Spleen (tissue), 11 donors: ENCODE measurements at regions not wholly inside any gene's neighbourhood (a gene's known extent, or its start where the extent isn't known, plus 50 kb on each side); places are given as distances from the start of the nearest gene placed in this dataset.

Experiments used
- DNase-seq: peaks from one replicate; pipeline ENCODE4 v3.0.0-alpha.2; 2020
- H3K27ac ChIP-seq, 8 donors: fragments of 200-600 bp; sonication (generic) in 7 of 8; 1 replicate in 4 of 8; 2 replicates in 4 of 8; pipeline versions ENCODE4 v1.5.0 to v1.8.0; 2016 to 2021; ENCODE audit warnings: inconsistent platforms in 4 of 8, mild to moderate bottlenecking in 4 of 8, moderate library complexity in 1 of 8
- H3K27me3 ChIP-seq, 7 donors: fragments of 200-600 bp; sonication (generic) in 6 of 7; replicated peaks in 1 of 7; 1 replicate in 4 of 7; 2 replicates in 3 of 7; pipeline versions ENCODE4 v1.5.0 to v1.8.0; 2016 to 2021; ENCODE audit warnings: inconsistent platforms in 3 of 7, mild to moderate bottlenecking in 1 of 7
- H3K36me3 ChIP-seq, 6 donors: fragments of 200-600 bp; sonication (generic) in 5 of 6; 1 replicate in 4 of 6; 2 replicates in 2 of 6; pipeline versions ENCODE4 v1.5.0 to v1.8.0; 2016 to 2021; ENCODE audit warnings: inconsistent platforms in 2 of 6
- H3K4me1 ChIP-seq, 6 donors: fragments of 200-600 bp; sonication (generic) in 5 of 6; 1 replicate in 3 of 6; 2 replicates in 3 of 6; pipeline versions ENCODE4 v1.5.0 to v1.8.0; 2016 to 2021; ENCODE audit warnings: inconsistent platforms in 3 of 6
- H3K4me3 ChIP-seq, 8 donors: fragments of 200-600 bp; sonication (generic) in 7 of 8; 1 replicate in 4 of 8; 2 replicates in 4 of 8; pipeline versions ENCODE4 v1.5.0 to v1.8.0; 2016 to 2021; ENCODE audit warnings: inconsistent platforms in 4 of 8, mild to moderate bottlenecking in 4 of 8, moderate library complexity in 2 of 8
- H3K9me3 ChIP-seq, 8 donors: fragments of 200-600 bp; sonication (generic) in 7 of 8; 1 replicate in 4 of 8; 2 replicates in 4 of 8; pipeline versions ENCODE4 v1.5.0 to v1.8.0; 2016 to 2021; ENCODE audit warnings: inconsistent platforms in 4 of 8
- POLR2A ChIP-seq, 3 donors: fragments of 450-650 bp; IDR thresholded peaks; one replicate each; pipeline ENCODE4 v1.5.1; 2017; ENCODE audit warnings: antibody characterized with exemption in 3 of 3, mild to moderate bottlenecking in 1 of 3
- POLR2AphosphoS5 ChIP-seq, 3 donors: sonication (generic); formaldehyde crosslinking; IDR thresholded peaks; one replicate each; pipeline ENCODE4 v1.5.1; 2017; ENCODE audit warnings: antibody characterized with exemption in 3 of 3
- WGBS, 5 donors: extraction: QIAGEN DNeasy Blood & Tissue Kit in 3 of 5; methylation state at CpG; one replicate each; pipeline versions ENCODE4 v1.1.5 to v1.1.7; 2013 to 2018; 5-methylcytosine and 5-hydroxymethylcytosine counted together
- intact Hi-C: fragments of 100-400 bp; cut with DNase I; formaldehyde crosslinking; loops from one replicate; pipeline ENCODE4 v1.15.0; 2023; ENCODE audit warnings: low total_unique reads
- TF ChIP-seq, protein P1 (sequence below), 11 experiments: fragments of 200-600 bp in 7 of 11; fragments of 450-650 bp in 4 of 11; sonication (generic) in 4 of 11; IDR thresholded peaks in 8 of 11; conservative IDR thresholded peaks in 3 of 11; 1 replicate in 7 of 11; 2 replicates in 4 of 11; pipeline versions ENCODE4 v1.4.0 to v1.8.0; 2016 to 2021; ENCODE audit warnings: antibody characterized with exemption in 11 of 11, inconsistent platforms in 4 of 11, mild to moderate bottlenecking in 1 of 11
- donor health status: healthy with polysubstance abuse.
- donor health status: DM: no; HTN: no; CAD: no; lungs with moderate emphysema.
- donor health status: DM: no; HTN: no; CAD: no.
- donor health status: Bipolar disorder and iron deficiency.
- donor health status: healthy.
- donor health status: DM: no; HTN: no; CAD: no.
- donor health status: DM: yes; HTN: yes; CAD: no.

GRCh38 chr4:79473439-79473724, 65.4 kb upstream of the GK2 start:
- Histone ChIP-seq H3K4me3 (no peak overlapping the region), H3K9me3 (peaks cover 0 to under 1% (median 0%) of the 10 kb centered on the region in 8 donors), H3K27ac (no peak overlapping the region), H3K27me3 (no peaks in the 10 kb centered on the region), H3K4me1 (no peaks in the 10 kb centered on the region), H3K36me3 (no peaks in the 10 kb centered on the region)
- WGBS, 5 donors: 87 to 94% (median 90%) methylated on average over 3 of the region's 3 CpGs
- DNase-seq: no peak
- intact Hi-C loops: no loop called here
- TF ChIP-seq POLR2A (IDR thresholded peaks at IDR 0.05): no peak
- TF ChIP-seq, protein P1, sequence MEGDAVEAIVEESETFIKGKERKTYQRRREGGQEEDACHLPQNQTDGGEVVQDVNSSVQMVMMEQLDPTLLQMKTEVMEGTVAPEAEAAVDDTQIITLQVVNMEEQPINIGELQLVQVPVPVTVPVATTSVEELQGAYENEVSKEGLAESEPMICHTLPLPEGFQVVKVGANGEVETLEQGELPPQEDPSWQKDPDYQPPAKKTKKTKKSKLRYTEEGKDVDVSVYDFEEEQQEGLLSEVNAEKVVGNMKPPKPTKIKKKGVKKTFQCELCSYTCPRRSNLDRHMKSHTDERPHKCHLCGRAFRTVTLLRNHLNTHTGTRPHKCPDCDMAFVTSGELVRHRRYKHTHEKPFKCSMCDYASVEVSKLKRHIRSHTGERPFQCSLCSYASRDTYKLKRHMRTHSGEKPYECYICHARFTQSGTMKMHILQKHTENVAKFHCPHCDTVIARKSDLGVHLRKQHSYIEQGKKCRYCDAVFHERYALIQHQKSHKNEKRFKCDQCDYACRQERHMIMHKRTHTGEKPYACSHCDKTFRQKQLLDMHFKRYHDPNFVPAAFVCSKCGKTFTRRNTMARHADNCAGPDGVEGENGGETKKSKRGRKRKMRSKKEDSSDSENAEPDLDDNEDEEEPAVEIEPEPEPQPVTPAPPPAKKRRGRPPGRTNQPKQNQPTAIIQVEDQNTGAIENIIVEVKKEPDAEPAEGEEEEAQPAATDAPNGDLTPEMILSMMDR (IDR thresholded peaks at IDR 0.05 in 8 of 11, conservative IDR thresholded peaks at IDR 0.05 in 3 of 11): no peak
- TF ChIP-seq POLR2AphosphoS5 (IDR thresholded peaks at IDR 0.05): no peak

GRCh38 chr4:79472693-79473438, 64.8 kb upstream of the GK2 start:
- H3K4me1 ChIP-seq: no peaks in the 10 kb centered on the region
- WGBS, 5 donors: 85 to 92% (median 87%) methylated on average over 3 of the region's 3 CpGs
- H3K36me3 ChIP-seq: no peaks in the 10 kb centered on the region
- intact Hi-C loops: no loop called here
- TF ChIP-seq POLR2AphosphoS5 (IDR thresholded peaks at IDR 0.05) (no peak), POLR2A (IDR thresholded peaks at IDR 0.05) (no peak)
- TF ChIP-seq, protein P1 (IDR thresholded peaks at IDR 0.05 in 8 of 11, conservative IDR thresholded peaks at IDR 0.05 in 3 of 11): no peak
- H3K4me3 ChIP-seq: no peak overlapping the region
- H3K27me3 ChIP-seq: no peaks in the 10 kb centered on the region
- no peaks in the 10 kb centered on the region for H3K9me3 ChIP-seq
- H3K27ac ChIP-seq: no peak overlapping the region
- DNase-seq: no peak

DNA sequence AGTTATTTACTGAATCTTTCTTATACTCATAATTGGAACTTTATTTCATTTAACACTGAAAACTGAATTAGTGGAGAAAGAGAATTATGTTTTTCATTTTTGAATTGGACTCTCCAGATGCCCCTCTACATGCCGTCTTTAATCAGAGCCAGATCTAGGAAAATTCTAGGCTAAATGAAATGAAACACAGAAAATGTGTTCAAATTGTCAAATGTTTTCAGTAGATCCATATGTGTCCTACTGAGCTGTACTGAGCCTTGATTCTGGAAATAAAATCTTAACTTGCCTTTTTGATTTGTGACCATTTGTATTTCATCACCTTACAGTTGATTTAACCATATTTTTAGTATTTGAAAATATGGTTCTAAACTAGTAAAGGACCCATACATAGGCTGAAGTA, 64.0 kb upstream of the GK2 start:
- WGBS, 5 donors: 92 to 97% (median 95%) methylated on average over 1 of the region's 1 CpG
- Histone ChIP-seq H3K27me3 (no peaks in the 10 kb centered on the region), H3K36me3 (no peaks in the 10 kb centered on the region), H3K4me3 (no peak overlapping the region), H3K4me1 (no peaks in the 10 kb centered on the region), H3K9me3 (no peaks in the 10 kb centered on the region), H3K27ac (no peak overlapping the region)
- no peak for DNase-seq
- intact Hi-C loops: no loop called here
- TF ChIP-seq, protein P1 (IDR thresholded peaks at IDR 0.05 in 8 of 11, conservative IDR thresholded peaks at IDR 0.05 in 3 of 11): no peak
- TF ChIP-seq POLR2AphosphoS5 (IDR thresholded peaks at IDR 0.05) (no peak), POLR2A (IDR thresholded peaks at IDR 0.05) (no peak)

- H3K4me3 ChIP-seq: no peak overlapping the region
- H3K9me3 ChIP-seq: no peaks in the 10 kb centered on the region
- H3K36me3 ChIP-seq: no peaks in the 10 kb centered on the region
- no peaks in the 10 kb centered on the region for H3K4me1 ChIP-seq
- intact Hi-C loops: no loop called here
- no peaks in the 10 kb centered on the region for H3K27me3 ChIP-seq
- no peak for DNase-seq
- H3K27ac ChIP-seq: no peak overlapping the region
- TF ChIP-seq POLR2AphosphoS5 (IDR thresholded peaks at IDR 0.05): no peak
- TF ChIP-seq, protein P1 (IDR thresholded peaks at IDR 0.05 in 8 of 11, conservative IDR thresholded peaks at IDR 0.05 in 3 of 11): no peak
- TF ChIP-seq POLR2A (IDR thresholded peaks at IDR 0.05): no peak
Observed at GRCh38 chr4:79471309-79471708, 63.3 kb upstream of the GK2 start.
